ENCODE measurements at regions not wholly inside any gene's neighbourhood (a gene's known extent, or its start where the extent isn't known, plus 50 kb on each side); places are given as distances from the start of the nearest gene placed in this dataset.

DNA sequence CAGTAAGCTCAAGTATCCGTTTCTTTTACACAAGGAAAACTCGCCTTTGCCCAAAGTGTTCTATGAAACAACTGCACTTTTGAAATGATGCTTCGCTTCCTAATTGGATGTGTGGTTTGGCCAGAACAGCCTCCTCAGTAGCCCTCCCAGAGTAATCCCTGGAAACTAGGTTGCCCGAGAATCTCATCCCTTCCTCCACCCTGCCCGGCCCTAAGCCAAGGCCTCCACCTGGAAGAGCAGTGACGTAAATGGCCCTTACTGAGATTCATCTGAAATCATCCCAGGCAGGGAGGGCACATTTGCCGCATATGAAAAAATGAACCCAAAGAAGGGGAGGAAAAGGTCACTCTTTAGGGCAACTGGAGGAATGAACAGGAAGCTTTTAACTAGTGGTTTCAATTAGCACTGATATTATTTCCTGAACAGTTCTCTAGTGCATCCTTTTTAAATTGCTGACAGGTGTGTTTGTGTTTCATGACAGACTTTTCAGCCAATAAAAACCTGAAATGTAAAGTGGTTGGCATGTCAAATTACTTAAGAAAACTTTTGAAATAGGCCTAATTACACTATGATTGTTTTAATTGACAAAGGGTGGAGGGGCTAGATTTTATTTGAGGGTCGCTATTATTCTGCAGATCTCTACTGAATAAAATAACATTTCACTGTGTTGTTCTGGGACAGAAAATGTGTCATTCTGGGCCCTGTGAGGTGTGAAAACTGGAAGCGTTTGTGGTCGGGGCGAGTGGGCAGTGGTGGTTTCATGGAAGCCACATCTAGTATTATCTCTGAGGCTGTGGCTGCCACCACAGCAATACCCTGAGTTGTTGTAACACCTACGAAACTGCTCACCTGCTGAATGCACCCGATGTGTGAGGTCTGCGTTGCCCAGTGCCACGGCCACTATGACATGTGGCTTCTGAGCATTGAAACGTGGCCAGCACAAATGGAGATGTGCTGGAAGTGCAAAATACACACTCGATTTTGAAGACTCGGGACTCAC, 112.1 kb downstream of the ZIC5 start:
- DNase-seq, result no peak

DNA sequence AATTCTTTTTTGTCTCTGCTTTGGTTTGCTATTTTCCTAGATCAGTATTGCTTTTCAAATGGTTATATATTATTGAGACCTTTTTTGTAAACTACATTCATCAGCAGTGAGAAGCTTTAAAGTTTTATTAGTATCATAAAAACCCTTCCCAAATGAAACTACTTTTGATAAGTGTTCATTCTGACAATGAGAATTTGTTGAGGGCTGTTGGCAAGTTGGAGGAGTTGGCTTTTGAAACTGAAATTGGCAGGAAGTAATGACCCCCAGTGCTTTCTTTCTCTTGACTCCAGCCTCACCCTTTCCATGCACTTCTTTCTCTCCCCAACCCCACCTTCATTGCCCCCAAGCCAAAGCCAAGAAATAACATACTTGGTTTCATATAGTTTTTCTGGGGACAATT, 113.8 kb downstream of the ZIC5 start:
- DNase-seq, result no peak

DNA sequence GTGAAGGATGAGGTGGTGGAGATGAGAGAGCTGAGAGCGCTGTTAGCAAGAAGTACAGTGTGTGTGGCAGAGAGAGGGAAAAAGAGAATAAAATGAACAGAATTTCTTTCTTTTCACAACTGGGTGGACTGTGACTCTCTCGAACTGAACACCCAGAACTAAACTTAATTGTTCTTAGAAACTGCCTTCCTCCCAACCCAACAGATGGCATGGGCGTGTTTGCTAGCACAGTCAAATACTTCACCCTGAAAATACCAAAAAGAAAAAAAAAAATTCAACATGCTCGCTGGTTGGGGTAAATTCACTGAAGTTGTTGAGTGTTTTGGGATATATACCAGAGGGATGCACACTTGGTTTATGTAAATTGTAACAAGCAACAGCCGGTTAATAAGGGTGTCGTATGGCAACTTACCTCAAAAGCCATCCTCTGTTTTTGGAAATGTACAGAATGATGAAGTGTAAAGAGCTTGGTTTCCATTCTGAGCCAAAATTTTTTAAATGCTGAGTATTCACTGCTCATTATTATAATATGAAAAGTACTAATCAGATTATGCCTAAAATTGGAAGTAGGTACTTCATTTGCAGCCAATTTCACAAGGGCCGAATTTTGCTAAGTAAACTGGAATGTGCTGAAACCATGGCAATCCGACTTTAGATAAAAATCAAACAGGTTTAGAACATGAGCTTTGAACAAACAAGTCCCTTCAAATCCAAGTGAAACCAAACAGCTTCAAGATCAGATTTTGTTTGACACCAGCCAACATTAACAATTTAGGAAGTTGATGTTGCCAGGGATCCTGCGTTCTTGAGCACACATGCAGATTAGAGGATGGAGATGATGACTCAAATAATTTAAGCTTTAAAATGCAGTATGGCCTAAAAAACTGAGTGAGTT, 115.8 kb downstream of the ZIC5 start:
- no peak for DNase-seq

DNA sequence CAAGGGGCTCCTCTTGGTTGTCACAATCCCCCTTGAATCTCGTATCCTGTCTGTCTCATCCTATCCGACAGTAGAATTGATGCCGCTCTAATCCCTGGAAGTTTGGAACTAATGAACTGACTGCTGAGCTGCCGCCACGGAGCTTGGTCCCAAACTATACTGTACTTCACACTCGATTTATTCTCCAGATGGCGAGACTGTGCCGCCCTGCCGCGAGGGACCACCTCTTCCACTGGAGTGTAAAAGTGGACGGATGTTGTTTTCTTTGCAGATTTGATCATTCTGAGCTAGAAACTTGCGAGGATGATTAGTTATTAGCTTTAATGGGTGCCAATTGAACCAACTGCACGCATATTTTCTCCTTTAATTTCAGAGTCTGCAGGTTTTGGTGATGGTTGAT, 117.2 kb downstream of the ZIC5 start:
- DNase-seq, result no peak

DNA sequence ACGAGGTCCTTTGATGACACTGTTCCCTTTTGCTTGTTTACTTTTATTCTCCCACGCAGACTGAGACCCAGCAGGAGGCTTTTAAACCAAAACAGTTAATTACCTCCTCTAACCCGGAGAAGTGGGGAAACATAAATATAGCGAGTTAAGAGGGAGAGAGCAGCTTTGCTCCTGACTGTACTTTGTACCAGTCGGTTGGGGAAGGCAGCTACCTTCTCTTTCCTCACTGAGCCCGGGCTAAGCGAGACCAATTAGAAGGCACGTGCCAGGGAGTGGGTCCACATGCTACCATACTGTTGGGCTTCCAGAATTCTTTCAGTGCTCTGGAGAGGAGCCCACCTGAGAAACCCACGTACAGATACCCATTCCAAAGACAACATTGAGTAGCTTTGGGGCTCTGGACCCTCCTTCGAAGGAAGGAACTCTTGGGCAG, 124.2 kb downstream of the ZIC5 start:
- DNase-seq, result no peak

DNA sequence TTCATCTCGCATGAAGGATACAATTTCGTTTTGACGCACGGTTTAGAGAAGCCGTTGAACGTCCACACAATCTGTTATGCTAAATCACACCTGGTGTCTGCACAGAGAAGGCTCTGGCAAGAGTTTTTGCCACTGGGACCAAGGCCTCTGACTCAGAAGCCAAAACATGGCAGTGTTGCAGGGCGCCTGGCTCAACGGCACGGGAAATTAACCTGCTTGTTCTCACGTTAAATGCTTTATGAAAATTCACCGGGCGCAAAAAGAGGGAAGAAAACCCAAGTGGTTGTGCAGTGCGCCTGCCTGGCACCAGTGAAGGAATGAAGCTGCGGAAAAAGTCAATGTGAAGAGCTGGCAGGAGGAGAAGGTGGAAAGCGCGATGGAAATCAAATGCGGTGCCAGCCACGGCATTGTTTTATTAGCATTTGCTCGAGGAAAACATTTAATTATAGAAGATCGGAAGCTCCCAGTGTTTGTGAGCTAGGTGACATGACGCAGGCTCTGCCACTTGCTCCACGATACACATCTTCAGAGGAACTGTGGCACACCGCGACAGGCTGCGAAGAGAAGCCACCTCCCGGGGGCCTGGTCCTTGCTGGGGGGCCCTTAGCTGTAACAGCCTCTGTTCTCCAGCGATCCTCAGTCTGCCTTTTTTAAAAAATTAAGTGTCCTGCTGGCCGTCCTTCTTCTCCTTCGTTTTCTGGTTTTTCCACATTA, 126.2 kb downstream of the ZIC5 start:
- DNase-seq, result no peak

DNA sequence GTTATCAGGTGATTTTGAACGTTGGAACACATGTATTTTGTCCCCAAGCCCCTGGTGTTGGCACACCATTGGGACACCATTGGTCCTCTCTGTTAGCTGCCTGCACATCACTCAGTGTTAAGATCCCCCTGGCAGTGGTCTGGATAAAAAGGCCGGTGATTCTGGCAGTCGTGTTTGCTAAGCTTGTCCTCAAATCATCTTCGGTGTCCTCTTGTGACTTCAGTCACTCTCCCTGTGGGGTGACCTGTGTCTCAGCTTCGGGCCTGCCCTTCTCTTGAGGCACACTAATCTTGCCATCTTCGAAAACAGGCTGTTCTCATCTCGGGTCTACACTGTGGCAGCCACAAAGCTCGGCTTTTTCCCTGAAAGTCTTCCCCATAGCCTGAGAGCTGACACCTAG, 127.1 kb downstream of the ZIC5 start:
- DNase-seq, result no peak

DNA sequence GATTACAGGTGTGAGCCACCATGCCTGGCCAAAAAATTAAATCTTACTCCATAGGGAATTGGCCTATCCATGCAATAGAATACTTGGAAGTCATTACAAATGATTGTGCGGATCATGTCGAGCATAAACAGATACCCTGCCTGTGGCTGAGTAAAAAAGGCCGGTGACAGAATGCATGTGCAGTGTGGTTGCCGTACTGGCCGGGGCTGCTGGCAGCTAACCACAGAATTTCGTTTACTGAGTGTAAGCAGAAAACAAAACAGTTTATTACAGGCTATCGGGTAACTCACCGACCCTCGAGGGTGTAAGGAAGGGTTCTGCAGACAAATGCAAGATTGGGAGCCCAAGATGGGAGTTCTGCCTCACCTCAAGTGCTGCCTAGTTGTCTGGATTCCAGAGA, 127.7 kb downstream of the ZIC5 start:
- DNase-seq, result no peak

DNA sequence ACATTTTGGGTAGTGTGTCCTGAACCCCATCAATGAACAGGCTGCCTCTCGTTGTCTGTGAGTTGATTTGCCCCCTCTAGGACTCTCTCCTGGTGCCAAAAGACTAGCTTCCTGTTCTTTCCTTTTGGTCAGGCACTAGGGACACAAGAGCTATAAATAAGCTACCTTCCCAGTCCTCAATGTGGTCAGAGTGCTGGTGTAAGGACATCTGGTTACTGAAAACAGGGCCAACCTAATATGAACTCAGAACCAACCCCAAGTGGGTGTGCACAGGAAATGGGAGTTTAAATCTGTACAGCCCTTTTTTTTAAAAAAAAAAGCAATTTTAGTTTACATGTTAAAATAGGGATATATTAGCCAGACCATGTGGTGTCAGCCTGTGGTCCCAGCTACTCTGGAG, 129.2 kb downstream of the ZIC5 start:
- DNase-seq, result no peak

DNA sequence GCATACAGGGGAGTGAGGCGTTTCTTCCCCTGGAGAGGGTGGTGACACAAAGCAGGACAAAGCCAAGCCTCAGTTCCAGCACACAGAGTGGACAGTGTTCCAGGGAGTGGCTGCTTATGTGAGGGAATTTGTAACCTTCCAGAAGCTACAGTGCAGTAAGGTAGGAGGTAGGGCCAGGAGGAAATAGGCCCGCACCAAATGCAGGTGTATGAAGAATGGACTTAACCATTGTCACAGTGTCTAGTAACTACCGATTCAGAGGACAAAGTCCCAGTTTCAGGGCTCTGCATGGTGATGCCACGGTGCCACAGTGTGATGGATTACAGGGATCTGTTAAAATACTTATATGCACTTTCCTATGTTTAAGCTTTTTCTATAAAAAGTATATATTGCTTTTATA, 135.3 kb downstream of the ZIC5 start:
- DNase-seq, result no peak

DNA sequence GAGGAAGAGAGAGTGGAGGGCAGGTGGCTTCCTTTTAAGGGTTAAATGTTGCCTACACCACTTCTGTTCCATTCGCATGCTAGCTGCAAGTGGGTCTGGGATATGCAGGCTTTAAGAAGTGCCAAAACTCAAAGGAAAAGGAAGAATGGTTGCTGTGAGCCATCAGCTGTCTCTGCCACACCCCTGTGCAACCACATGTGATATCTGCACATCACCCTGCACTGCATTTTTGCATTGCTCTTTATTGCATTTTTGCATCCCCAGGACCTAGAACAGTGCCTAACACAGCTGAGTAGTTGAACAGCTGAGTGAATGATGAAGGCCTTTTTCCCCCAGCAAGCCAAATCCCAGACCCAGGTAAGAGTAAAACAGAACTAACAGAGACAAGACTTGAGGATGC, 136.1 kb downstream of the ZIC5 start:
- DNase-seq, result no peak

DNA sequence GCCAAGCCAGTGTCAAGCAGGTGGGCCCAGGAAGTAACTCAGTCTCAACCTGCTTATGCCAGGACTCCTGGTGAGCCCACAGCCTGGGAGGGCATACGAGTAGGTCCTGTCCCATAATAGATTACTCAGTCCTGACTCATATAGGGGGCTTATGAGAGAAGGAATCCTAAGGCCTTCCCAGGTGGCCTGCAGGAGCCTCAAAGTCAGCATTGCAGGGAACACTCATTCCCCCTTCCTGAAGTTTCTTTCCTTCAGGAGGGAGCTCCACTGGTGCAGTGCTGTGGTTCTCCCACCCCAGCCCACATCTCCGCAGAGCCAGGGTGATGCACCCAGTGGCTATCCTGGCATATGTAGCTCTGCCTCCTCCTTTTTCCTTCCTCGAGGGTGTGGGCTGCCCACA, 137.3 kb downstream of the ZIC5 start:
- DNase-seq, result no peak

DNA sequence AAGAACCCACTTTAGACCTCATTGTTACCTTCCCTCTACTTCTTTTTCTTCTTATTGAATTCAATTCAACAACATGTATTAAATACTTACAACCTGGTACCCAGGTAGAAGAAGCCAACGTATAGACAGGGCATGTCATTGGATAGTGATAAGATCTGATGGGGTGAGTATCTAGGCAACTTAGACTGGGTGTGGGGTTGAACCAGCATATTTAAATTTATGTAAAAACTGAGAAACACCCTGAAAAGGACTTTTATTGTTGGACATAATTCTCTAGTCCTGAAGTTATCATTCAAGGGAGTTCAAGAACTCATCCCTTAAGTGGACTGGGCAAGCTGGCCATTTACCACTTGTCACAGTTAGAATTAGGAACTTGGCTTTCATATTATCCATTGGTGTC, 139.2 kb downstream of the ZIC5 start:
- no peak for DNase-seq

DNA sequence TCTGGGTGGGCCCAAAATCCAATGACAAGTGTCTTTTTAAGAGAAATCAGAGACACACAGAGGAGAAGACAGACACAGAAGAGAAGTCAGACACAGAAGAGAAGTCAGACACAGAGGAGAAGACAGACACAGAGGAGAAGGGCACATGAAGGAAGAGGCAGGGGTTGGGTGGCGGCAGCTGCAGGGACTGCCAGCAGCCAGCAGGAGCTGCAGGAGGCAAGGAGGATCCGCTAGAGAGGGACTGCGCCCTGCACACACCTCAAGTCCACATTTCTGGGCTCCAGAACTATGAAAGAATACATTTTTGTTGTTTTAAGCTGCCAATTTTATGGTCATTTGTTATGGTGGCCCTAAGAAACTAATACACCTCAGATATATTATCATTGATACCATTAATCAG, 140.6 kb downstream of the ZIC5 start:
- no peak for DNase-seq

DNA sequence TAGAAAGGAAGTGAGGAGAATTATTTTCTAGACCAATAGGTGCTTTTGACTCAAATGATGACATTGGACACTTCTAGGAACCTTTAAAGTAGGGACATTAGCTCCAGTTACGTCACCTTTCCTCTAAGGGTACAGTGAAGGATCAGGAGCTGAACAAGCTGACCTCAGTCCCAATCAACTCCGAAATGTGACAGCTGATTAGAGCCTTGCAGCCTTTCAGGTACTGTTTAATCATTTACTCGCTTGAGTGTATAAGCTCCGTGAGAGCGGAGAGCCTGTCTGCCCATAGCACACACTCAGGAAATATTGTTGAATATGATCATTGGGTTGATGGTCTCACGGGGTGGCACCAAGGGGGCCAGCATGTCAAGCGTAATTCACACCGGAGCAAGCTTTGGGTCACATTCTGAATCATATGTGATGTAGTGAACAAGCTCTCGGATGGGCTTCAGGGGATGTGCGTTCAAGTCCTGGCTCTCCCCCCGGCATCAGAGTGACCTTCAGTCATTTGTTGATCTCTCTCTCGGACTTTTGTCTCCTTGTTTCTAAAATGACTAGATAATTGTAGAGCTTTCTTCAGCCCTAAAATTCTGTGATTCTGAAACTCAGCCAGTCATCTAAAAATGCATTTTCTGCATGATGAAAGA, 141.9 kb downstream of the ZIC5 start:
- DNase-seq, result no peak

DNA sequence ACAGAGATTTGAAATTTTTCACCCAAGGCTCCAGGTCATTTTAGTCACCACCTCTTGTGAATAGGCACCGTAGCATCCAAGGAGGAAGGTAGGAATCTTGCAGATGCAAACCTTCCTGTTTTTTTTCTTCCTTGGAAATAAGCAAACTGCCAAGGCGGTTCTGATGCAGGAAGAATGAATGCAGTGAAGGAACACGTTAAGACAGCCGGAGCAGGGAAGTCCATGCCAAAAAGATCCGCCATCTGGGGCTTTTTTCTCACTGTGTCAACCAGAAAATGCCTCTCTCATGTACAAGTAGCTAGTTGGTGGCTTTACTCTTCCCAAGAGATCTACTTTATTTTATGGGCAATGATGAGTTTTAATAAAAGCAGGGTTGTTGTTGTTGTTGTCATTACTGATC, 142.4 kb downstream of the ZIC5 start:
- DNase-seq, result no peak

DNA sequence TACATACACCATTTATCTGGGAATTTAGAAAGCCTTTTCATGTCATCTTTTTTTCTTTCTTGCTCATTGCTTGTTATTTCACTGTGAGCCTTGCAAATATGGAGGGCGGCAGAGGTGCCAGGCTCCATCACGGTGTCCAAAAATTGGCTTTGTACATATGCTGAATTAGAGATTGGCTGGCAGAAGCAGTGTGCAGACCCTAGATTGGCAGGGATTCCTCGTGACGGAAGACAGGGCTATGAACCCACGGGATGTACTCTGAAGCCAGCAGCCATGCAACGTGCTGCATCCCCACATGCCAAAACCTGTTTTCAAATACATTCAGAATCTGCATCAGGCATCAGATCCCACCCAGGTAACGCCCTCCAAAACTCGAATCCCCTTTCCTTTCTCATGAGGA, 142.8 kb downstream of the ZIC5 start:
- DNase-seq, result no peak

DNA sequence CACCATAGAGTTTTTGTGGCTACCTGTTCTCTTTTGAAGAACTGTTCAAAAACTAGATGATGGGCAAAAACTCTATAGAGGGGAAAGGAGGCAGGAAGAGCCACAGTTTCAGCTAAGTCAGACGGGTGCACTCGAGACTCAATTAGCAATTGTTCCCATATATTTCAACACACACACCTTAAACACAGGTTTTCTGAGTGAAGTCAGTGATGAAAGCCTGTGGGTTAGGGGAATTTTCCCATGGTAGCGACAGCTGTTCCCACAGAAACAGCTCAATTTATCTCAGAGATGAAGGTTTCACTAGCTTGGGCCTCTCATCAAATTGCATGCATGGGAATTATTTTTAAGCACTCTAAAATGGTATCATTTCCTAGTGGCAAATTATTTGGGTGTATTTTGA, 143.4 kb downstream of the ZIC5 start:
- no peak for DNase-seq

DNA sequence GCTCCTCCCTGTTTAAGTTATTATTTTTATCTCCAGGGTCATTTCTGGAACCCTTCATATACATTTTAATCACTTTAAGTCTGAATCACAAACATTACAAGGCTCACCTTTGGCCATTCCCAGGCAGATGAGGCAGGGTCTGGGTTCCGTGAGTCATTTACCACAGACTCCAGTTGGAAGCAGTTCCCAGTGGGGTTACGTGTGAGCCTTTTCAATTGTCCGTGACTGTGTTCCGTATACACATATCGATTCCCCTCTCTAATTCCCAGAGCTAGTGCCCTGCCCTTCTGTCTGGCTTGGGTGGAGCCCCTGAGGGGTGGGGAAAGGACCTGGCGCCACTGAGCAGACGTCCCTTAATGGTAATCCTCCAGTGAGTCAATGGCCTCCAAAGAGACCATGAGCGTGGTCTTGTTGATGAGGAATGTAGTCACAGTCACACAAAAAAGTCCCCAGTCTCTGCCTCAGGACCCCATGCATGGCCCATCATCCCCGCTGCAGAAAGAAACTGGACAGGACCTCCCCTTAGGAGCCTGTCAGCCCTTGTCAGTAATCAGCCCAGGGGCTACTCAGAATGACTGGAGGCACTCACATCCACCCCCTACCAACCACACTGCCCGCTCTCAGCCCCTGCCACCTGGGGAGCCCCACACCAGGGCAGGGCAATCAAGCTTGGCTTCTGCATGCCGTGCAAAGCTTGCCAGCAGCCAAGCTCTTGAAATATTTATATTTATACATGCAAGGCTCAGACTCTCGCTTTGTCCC, 144.4 kb downstream of the ZIC5 start:
- no peak for DNase-seq

DNA sequence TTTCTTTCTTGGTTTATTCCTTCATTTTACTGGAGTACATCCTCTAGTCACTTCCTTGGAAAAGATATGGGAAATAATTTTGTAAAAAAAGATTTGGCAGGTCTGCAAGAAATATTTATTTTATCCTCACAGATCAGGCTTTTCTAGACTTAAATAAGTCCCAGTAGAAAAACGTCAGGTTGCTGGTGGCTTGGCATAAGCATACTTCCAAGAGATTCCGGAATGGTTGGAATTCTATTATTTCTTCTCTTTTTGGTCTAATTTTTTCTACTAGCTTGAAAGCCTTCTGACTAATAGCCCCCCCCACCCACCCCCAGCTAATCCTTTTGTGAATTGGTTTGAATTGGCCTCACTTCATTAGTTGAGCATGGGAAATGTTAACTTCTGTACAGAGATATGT, 147.6 kb downstream of the ZIC5 start:
- DNase-seq, result no peak

DNA sequence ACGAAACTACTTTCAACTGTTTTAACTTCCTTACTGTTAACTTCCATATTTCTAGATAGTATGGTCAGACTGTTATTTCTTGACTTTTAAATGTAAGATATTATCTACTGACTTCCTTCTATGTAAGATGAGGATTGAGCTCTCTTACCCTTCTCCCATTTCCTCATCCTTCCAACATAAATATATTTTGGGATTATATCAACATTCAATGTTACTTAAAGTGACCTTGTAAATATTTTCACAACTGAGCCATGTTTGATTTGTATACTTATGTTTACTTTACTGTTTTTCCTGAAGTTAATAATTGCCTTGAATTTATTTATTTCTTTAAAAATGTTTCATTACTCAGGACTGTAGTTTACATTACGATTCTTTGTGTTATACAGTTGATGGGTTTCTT, 148.7 kb downstream of the ZIC5 start:
- DNase-seq, result peak; percentile 19

DNA sequence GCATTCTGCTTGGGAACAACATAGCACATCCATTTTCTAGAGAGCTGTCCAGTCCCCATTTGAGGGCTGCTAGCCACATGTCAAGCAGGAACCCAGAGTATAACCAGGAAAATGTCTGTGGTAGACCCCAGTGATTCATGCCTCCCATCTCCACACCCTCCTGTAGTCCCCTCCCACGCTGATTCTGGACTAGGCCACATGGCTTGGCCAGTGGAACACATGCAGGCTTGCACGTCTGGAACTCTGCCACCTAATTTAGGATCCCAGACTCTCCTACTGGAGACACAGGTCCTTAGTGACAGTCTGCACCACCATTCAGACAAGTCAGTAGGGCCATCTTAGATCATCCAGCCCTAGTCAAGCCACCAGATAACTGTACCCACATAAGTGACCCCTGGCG, 149.8 kb downstream of the ZIC5 start:
- DNase-seq, result no peak
